ENCODE measurements at regions not wholly inside any gene's neighbourhood (a gene's known extent, or its start where the extent isn't known, plus 50 kb on each side); places are given as distances from the start of the nearest gene placed in this dataset.

GRCh38 chr13:63092456-63092855, 1676.8 kb upstream of the PCDH20 start:
- FAIRE-seq (no peak), DNase-seq (ENCODE audit: insufficient read length, low spot score) (no peak)

GRCh38 chr13:63090524-63090923, 1674.9 kb upstream of the PCDH20 start:
- no peak for DNase-seq (ENCODE audit: insufficient read length, low spot score)
- FAIRE-seq: no peak

- no peak for DNase-seq (ENCODE audit: insufficient read length, low spot score)
- no peak for FAIRE-seq
These were observed 1672.6 kb upstream of the PCDH20 start for GRCh38 chr13:63088226-63088625.

- no peak for FAIRE-seq
These were observed 1670.6 kb upstream of the PCDH20 start for GRCh38 chr13:63086286-63086685.

GRCh38 chr13:63085851-63086250, 1670.2 kb upstream of the PCDH20 start:
- FAIRE-seq: no peak

More at GRCh38 chr13:63086286-63086685, 1670.6 kb upstream of the PCDH20 start:
- DNase-seq (ENCODE audit: insufficient read length, low spot score): no peak

GRCh38 chr13:63081400-63082014, 1665.9 kb upstream of the PCDH20 start:
- no peak for FAIRE-seq
- no peak for DNase-seq (ENCODE audit: insufficient read length, low spot score)

More at GRCh38 chr13:63085851-63086250, 1670.2 kb upstream of the PCDH20 start:
- DNase-seq (ENCODE audit: insufficient read length, low spot score): no peak

- FAIRE-seq (no peak), DNase-seq (ENCODE audit: insufficient read length, low spot score) (no peak)
These were observed 1659.5 kb upstream of the PCDH20 start for GRCh38 chr13:63075126-63075525.

GRCh38 chr13:63050287-63050686, 1634.6 kb upstream of the PCDH20 start:
- DNase-seq (ENCODE audit: insufficient read length, low spot score) (no peak), FAIRE-seq (no peak)

- FAIRE-seq (no peak), DNase-seq (ENCODE audit: insufficient read length, low spot score) (no peak)
These were observed 1633.0 kb upstream of the PCDH20 start for GRCh38 chr13:63048653-63049052.

GRCh38 chr13:63044589-63045313, 1629.1 kb upstream of the PCDH20 start:
- DNase-seq (ENCODE audit: insufficient read length, low spot score): no peak
- FAIRE-seq: no peak

- FAIRE-seq (no peak), DNase-seq (ENCODE audit: insufficient read length, low spot score) (no peak)
These were observed 1627.0 kb upstream of the PCDH20 start for GRCh38 chr13:63042686-63043085.

GRCh38 chr13:63041640-63042414, 1626.2 kb upstream of the PCDH20 start:
- FAIRE-seq (no peak), DNase-seq (ENCODE audit: insufficient read length, low spot score) (no peak)

- FAIRE-seq (no peak), DNase-seq (ENCODE audit: insufficient read length, low spot score) (no peak)
These were observed 1610.7 kb upstream of the PCDH20 start for GRCh38 chr13:63026285-63026797.

- FAIRE-seq (no peak), DNase-seq (ENCODE audit: insufficient read length, low spot score) (no peak)
These were observed 1610.1 kb upstream of the PCDH20 start for GRCh38 chr13:63025741-63026140.

GRCh38 chr13:63024458-63024857, 1608.8 kb upstream of the PCDH20 start:
- DNase-seq (ENCODE audit: insufficient read length, low spot score): no peak
- no peak for FAIRE-seq

GRCh38 chr13:63011996-63012395, 1596.3 kb upstream of the PCDH20 start:
- no peak for FAIRE-seq
- DNase-seq (ENCODE audit: insufficient read length, low spot score): no peak

- FAIRE-seq: no peak
- no peak for DNase-seq (ENCODE audit: insufficient read length, low spot score)
These were observed 1594.5 kb upstream of the PCDH20 start for GRCh38 chr13:63010072-63010658.

GRCh38 chr13:63005625-63006024, 1590.0 kb upstream of the PCDH20 start:
- no peak for FAIRE-seq
- DNase-seq (ENCODE audit: insufficient read length, low spot score): no peak

GRCh38 chr13:62997696-62998095, 1582.0 kb upstream of the PCDH20 start:
- DNase-seq (ENCODE audit: insufficient read length, low spot score) (no peak), FAIRE-seq (no peak)

- DNase-seq (ENCODE audit: insufficient read length, low spot score) (no peak), FAIRE-seq (no peak)
These were observed 1581.5 kb upstream of the PCDH20 start for GRCh38 chr13:62997038-62997599.

- DNase-seq (ENCODE audit: insufficient read length, low spot score) (no peak), FAIRE-seq (no peak)
These were observed 1558.2 kb upstream of the PCDH20 start for GRCh38 chr13:62973804-62974203.

Measured in HTR-8/SVneo (cell line).